ENCODE measurements at regions not wholly inside any gene's neighbourhood (a gene's known extent, or its start where the extent isn't known, plus 50 kb on each side); places are given as distances from the start of the nearest gene placed in this dataset.

DNA sequence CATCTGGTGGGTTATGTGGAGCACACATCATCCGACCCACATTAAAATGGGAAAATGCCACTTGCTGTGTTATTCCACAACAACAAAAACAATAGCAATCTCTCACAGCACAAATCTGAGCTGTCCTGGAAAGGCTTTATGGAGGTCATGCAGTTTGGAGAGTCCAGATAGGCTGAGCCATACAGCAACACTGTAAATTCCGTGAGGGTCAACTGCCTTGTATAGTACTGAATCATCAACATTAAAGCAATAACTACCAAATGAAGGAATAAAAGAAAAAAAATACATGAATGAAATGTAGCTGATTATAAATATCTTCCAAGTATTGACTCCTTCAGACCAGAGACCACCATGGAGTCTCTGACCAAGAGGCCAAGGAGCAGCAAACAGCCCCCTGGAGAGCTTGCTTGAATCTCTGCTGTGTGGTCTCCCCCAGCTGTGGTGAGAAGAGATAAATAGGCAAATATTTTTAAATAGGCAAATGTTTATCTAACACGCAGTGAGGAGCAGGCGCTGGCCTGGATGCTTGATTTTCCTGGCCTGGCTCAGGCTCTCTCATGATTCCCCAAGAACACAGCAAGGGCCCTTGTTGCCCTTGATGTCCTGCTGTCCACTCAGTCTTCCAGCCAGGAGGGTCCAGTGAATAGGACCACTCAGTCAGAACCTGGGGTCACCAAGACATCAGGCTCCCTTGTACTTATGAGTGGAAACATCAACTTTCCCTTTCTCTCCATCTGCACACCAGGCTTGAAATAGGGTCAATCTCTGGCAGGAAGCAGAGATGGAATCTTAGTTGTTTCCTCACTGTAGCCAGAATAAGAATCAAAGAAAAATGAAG, 1021.3 kb downstream of the XPNPEP1 start:
- H3K4me1 ChIP-seq (ENCODE audit: control insufficient read depth in 1 of 2, insufficient read depth in 2 of 2, low read length in 2 of 2), result peaks cover 0 to 4% of the 10 kb centered on the region in 2 donors
- no peaks in the 10 kb centered on the region for H3K9me3 ChIP-seq (ENCODE audit: control insufficient read depth in 1 of 2, low read length in 2 of 2)
- no peaks in the 10 kb centered on the region for H3K27me3 ChIP-seq (ENCODE audit: control insufficient read depth in 1 of 2, insufficient read depth in 2 of 2, low read length in 2 of 2)
- no peaks in the 10 kb centered on the region for H3K36me3 ChIP-seq (ENCODE audit: control insufficient read depth in 1 of 2, insufficient read depth in 2 of 2, low read length in 2 of 2)
- no peak overlapping the region for H3K4me3 ChIP-seq (ENCODE audit: low read depth in 1 of 2, low read length in 2 of 2)
- no peak overlapping the region for H3K9ac ChIP-seq (ENCODE audit: low read depth in 1 of 2, low read length in 2 of 2)
- H3K27ac ChIP-seq (ENCODE audit: low read depth, low read length), result no peak overlapping the region

DNA sequence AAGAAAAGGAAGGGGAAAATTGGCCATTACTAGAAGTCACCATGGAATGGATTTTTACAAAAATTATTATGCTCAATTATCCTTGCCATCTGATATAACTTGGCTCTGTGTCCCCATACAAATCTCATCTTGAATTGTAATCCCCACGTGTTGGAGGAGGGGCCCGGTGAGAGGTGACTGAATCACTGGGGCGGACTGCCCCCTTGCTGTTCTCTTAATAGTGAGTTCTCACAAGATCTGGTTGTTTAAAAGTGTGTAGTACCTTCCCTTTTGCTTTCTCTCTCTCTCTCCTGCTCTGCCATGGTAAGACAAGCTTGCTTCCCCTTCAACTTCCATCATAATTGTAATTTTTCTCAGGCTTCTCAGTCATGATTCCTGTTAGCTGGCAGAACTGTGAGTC, 1023.6 kb downstream of the XPNPEP1 start:
- H3K36me3 ChIP-seq (ENCODE audit: control insufficient read depth in 1 of 2, insufficient read depth in 2 of 2, low read length in 2 of 2), result no peaks in the 10 kb centered on the region
- H3K27ac ChIP-seq (ENCODE audit: low read depth, low read length), result no peak overlapping the region
- no peak overlapping the region for H3K4me3 ChIP-seq (ENCODE audit: low read depth in 1 of 2, low read length in 2 of 2)
- no peak overlapping the region for H3K9ac ChIP-seq (ENCODE audit: low read depth in 1 of 2, low read length in 2 of 2)
- H3K27me3 ChIP-seq (ENCODE audit: control insufficient read depth in 1 of 2, insufficient read depth in 2 of 2, low read length in 2 of 2), result no peaks in the 10 kb centered on the region
- peaks cover 0 to 4% of the 10 kb centered on the region in 2 donors for H3K4me1 ChIP-seq (ENCODE audit: control insufficient read depth in 1 of 2, insufficient read depth in 2 of 2, low read length in 2 of 2)
- H3K9me3 ChIP-seq (ENCODE audit: control insufficient read depth in 1 of 2, low read length in 2 of 2), result no peaks in the 10 kb centered on the region

DNA sequence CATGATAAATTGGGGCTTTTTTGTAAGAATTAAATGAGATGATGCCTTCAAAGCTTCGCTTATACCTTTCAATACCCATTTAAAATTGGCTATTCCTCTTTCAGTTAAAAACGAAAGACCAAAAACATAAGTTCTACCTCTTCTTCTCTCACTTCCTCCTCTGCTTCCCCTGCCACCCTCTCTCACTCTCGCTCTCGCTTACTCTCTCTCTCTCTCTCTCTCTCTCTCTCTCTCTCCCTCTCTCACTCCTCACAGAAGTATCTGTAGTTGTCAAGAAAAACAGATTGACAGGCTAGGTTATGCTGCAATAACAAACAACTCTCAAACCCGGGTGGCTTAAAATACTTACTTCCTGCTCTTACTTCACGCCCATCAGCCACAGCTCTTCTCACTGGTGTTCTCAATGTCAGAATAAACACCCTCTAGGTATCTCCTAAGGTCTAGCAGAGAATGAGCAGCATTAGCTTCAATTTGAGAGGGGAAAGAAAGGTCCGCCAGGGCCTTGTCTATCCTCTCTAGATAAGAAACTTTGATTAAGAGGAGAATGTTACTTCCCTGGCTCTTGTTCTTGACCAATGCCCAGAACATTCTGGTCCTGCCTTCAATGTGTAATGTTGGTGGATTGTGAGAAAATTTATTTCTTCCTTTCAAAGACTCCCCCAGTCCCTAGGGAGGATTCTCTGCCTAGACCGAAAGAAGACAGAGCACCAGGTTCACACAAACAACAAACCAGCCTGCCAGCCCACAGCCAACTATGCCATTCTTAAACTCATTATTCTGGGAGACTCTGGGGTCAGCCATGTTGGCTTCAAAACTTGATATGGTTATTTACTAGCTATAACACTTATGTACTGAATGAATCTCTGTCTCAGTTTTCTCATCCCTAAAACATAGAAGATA, 1028.7 kb downstream of the XPNPEP1 start:
- Histone ChIP-seq H3K9me3 (ENCODE audit: control insufficient read depth in 1 of 2, low read length in 2 of 2) (peaks cover 0 to 4% of the 10 kb centered on the region in 2 donors), H3K4me3 (ENCODE audit: low read depth in 1 of 2, low read length in 2 of 2) (no peak overlapping the region), H3K9ac (ENCODE audit: low read depth in 1 of 2, low read length in 2 of 2) (no peak overlapping the region), H3K27me3 (ENCODE audit: control insufficient read depth in 1 of 2, insufficient read depth in 2 of 2, low read length in 2 of 2) (no peaks in the 10 kb centered on the region), H3K4me1 (ENCODE audit: control insufficient read depth in 1 of 2, insufficient read depth in 2 of 2, low read length in 2 of 2) (no peaks in the 10 kb centered on the region), H3K36me3 (ENCODE audit: control insufficient read depth in 1 of 2, insufficient read depth in 2 of 2, low read length in 2 of 2) (no peaks in the 10 kb centered on the region), H3K27ac (ENCODE audit: low read depth, low read length) (no peak overlapping the region)

DNA sequence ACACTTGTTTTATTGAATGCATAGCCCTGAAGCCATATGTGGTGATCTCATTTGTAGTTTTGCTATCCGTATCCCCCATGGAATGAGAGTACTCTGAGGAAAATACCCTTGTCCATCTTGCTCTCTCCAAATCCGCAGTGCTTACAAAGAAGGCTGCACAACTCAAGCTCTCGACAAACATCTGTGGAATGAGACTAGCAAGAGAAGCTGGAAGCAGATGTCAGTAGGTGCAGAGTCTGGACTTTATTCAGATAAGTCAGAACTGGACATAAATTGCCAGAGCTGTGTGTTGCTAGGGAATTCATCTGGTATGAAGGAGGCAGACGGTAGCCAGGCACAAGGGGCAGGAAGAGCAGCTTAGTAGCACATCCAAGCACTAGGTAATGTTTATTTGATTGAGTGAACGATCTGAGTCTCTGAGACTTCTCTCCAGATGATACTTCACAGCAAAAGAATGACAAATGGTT, 1046.2 kb downstream of the XPNPEP1 start:
- Histone ChIP-seq H3K9ac (ENCODE audit: low read depth in 1 of 2, low read length in 2 of 2) (no peak overlapping the region), H3K27ac (ENCODE audit: low read depth, low read length) (no peak overlapping the region), H3K9me3 (ENCODE audit: control insufficient read depth in 1 of 2, low read length in 2 of 2) (no peaks in the 10 kb centered on the region), H3K4me3 (ENCODE audit: low read depth in 1 of 2, low read length in 2 of 2) (no peak overlapping the region), H3K4me1 (ENCODE audit: control insufficient read depth in 1 of 2, insufficient read depth in 2 of 2, low read length in 2 of 2) (no peaks in the 10 kb centered on the region), H3K27me3 (ENCODE audit: control insufficient read depth in 1 of 2, insufficient read depth in 2 of 2, low read length in 2 of 2) (no peaks in the 10 kb centered on the region), H3K36me3 (ENCODE audit: control insufficient read depth in 1 of 2, insufficient read depth in 2 of 2, low read length in 2 of 2) (no peaks in the 10 kb centered on the region)

DNA sequence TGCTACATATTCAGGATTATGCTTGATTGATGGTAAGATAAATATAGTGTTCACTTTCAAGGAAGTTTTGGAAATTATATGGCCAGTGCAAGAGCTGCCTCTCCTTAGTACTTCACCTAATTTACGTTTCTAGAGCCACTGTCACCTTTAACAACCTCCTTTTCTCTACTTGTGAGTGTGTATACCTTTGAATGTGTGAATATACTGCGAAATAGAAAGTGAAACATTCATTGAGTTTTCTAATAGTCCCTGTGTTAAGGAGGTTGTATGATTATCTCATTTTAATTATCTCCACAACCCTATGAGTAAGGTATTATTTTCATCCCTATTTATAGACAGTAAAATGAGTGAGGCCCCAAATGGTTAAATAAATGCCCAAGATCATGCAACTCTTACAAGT, 1050.5 kb downstream of the XPNPEP1 start:
- Histone ChIP-seq H3K9me3 (ENCODE audit: control insufficient read depth in 1 of 2, low read length in 2 of 2) (no peaks in the 10 kb centered on the region), H3K4me1 (ENCODE audit: control insufficient read depth in 1 of 2, insufficient read depth in 2 of 2, low read length in 2 of 2) (no peaks in the 10 kb centered on the region), H3K4me3 (ENCODE audit: low read depth in 1 of 2, low read length in 2 of 2) (no peak overlapping the region), H3K27ac (ENCODE audit: low read depth, low read length) (no peak overlapping the region), H3K36me3 (ENCODE audit: control insufficient read depth in 1 of 2, insufficient read depth in 2 of 2, low read length in 2 of 2) (no peaks in the 10 kb centered on the region), H3K9ac (ENCODE audit: low read depth in 1 of 2, low read length in 2 of 2) (no peak overlapping the region), H3K27me3 (ENCODE audit: control insufficient read depth in 1 of 2, insufficient read depth in 2 of 2, low read length in 2 of 2) (no peaks in the 10 kb centered on the region)

DNA sequence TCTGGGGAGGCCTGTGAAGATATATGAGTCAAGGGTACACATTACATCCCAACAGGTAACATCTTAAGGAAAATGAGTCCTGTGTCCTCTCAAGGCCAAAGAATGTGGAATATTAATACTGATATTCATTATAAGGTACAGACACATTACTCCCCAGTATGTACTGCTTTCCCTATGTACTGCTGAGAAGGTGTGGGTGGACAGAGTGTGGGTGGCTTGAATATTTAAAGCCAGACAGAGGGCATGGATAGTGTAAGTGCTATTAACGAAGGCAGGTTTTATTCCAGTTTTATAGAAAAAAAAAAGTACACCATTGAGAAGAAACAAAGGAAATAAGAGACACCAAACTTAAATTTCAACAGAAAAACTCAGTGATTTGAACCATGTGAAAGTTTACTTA, 1054.4 kb downstream of the XPNPEP1 start:
- Histone ChIP-seq H3K36me3 (ENCODE audit: control insufficient read depth in 1 of 2, insufficient read depth in 2 of 2, low read length in 2 of 2) (no peaks in the 10 kb centered on the region), H3K4me3 (ENCODE audit: low read depth in 1 of 2, low read length in 2 of 2) (no peak overlapping the region), H3K9me3 (ENCODE audit: control insufficient read depth in 1 of 2, low read length in 2 of 2) (no peaks in the 10 kb centered on the region), H3K27ac (ENCODE audit: low read depth, low read length) (no peak overlapping the region), H3K4me1 (ENCODE audit: control insufficient read depth in 1 of 2, insufficient read depth in 2 of 2, low read length in 2 of 2) (no peaks in the 10 kb centered on the region), H3K9ac (ENCODE audit: low read depth in 1 of 2, low read length in 2 of 2) (no peak overlapping the region), H3K27me3 (ENCODE audit: control insufficient read depth in 1 of 2, insufficient read depth in 2 of 2, low read length in 2 of 2) (no peaks in the 10 kb centered on the region)

DNA sequence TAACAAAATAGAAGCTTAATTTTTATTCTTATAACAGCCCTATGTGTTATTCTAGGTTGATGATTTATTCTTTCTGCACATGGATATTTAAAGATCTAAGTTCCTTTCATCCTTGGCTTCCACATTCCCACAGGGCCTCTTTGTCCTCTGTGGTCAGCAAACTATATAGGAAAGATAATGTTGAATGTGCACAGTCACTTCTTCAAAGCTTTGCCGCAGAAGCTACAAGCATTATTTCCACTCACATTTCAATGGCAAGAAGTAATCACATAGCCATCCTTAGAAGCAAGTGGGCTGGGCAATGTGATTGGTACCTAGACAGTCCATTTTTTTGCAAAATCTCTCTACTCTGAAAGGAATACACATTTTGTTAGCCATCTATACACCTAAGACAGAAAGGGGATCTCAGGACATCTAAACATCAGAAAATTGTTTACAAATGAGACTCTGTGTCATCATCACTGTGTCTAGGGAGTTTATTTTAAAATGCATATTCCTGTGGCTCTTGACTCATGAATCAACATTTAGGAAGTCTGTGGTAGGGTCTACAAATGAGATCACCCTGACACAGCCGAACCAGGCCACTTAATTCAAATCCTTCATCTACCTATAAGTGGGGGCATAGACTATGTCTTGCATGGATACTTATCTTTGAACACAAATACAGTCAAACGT, 1060.5 kb downstream of the XPNPEP1 start:
- Histone ChIP-seq H3K4me1 (ENCODE audit: control insufficient read depth in 1 of 2, insufficient read depth in 2 of 2, low read length in 2 of 2) (no peaks in the 10 kb centered on the region), H3K9ac (ENCODE audit: low read depth in 1 of 2, low read length in 2 of 2) (no peak overlapping the region), H3K9me3 (ENCODE audit: control insufficient read depth in 1 of 2, low read length in 2 of 2) (no peaks in the 10 kb centered on the region), H3K27me3 (ENCODE audit: control insufficient read depth in 1 of 2, insufficient read depth in 2 of 2, low read length in 2 of 2) (no peaks in the 10 kb centered on the region), H3K36me3 (ENCODE audit: control insufficient read depth in 1 of 2, insufficient read depth in 2 of 2, low read length in 2 of 2) (no peaks in the 10 kb centered on the region), H3K27ac (ENCODE audit: low read depth, low read length) (no peak overlapping the region), H3K4me3 (ENCODE audit: low read depth in 1 of 2, low read length in 2 of 2) (no peak overlapping the region)

DNA sequence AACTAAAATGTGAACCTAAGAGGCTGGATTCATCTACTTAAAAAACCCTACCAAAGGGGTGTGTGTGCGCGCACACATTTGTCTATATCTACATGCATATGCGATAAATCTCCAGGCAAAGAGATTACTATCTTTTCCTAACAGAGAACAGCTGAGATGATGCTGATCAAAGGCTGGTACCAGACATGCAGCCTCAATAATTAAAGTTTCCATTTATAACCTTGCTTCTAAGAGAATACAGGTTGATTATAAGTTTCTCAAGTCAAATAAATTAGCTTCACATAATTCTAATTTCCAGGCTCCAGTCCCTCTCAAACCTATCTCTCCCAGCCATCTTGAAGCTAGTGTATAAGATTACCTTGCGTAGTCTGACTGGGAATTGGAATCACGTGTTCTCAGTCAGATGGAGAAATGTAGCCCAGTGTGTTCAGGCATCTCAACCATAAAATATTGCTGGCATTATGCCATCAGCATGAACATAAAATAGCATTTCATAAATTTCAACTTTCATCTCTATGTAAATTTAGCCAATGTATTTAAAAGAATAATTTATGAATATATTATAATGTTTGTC, 1062.0 kb downstream of the XPNPEP1 start:
- H3K36me3 ChIP-seq (ENCODE audit: control insufficient read depth in 1 of 2, insufficient read depth in 2 of 2, low read length in 2 of 2), result no peaks in the 10 kb centered on the region

DNA sequence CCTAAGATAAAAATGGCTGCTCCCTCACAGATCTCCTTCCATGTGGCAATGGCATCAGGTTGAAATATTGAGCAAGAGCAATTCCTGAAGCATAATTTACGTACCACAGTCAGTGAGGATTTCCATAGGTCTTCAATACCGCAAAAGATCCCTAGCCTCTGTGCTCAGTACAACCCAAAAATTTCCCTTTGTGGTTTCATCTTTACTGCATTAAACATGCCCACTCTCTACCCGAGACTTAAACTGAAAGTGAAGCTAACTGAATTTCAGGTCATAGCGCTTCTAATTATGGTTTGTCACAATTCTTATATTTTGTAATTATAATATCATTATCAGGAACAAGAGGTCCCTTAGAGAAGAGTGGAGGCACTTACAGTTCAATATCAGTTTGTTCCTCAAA, 1071.1 kb downstream of the XPNPEP1 start:
- Histone ChIP-seq H3K27me3 (ENCODE audit: control insufficient read depth in 1 of 2, insufficient read depth in 2 of 2, low read length in 2 of 2) (no peaks in the 10 kb centered on the region), H3K4me3 (ENCODE audit: low read depth in 1 of 2, low read length in 2 of 2) (no peak overlapping the region), H3K9ac (ENCODE audit: low read depth in 1 of 2, low read length in 2 of 2) (no peak overlapping the region), H3K9me3 (ENCODE audit: control insufficient read depth in 1 of 2, low read length in 2 of 2) (no peaks in the 10 kb centered on the region), H3K36me3 (ENCODE audit: control insufficient read depth in 1 of 2, insufficient read depth in 2 of 2, low read length in 2 of 2) (no peaks in the 10 kb centered on the region), H3K4me1 (ENCODE audit: control insufficient read depth in 1 of 2, insufficient read depth in 2 of 2, low read length in 2 of 2) (no peaks in the 10 kb centered on the region), H3K27ac (ENCODE audit: low read depth, low read length) (no peak overlapping the region)

More for the DNA sequence above, 1062.0 kb downstream of the XPNPEP1 start:
- Histone ChIP-seq H3K9me3 (ENCODE audit: control insufficient read depth in 1 of 2, low read length in 2 of 2) (no peaks in the 10 kb centered on the region), H3K27ac (ENCODE audit: low read depth, low read length) (no peak overlapping the region), H3K4me1 (ENCODE audit: control insufficient read depth in 1 of 2, insufficient read depth in 2 of 2, low read length in 2 of 2) (no peaks in the 10 kb centered on the region), H3K27me3 (ENCODE audit: control insufficient read depth in 1 of 2, insufficient read depth in 2 of 2, low read length in 2 of 2) (no peaks in the 10 kb centered on the region), H3K9ac (ENCODE audit: low read depth in 1 of 2, low read length in 2 of 2) (no peak overlapping the region), H3K4me3 (ENCODE audit: low read depth in 1 of 2, low read length in 2 of 2) (no peak overlapping the region)

Measured in duodenal mucosa (tissue), 2 donors.